GM12872 (cell line): ENCODE measurements at regions not wholly inside any gene's neighbourhood (a gene's known extent, or its start where the extent isn't known, plus 50 kb on each side); places are given as distances from the start of the nearest gene placed in this dataset.
A peak's percentile ranks its signal among the peaks of the same experiment; 100 is the strongest.

Experiments
- TF ChIP-seq, protein P1 (sequence below): IDR thresholded peaks from 3 replicates; pipeline ENCODE4 v1.5.1; 2011; ENCODE audit warnings: low read depth, mild to moderate bottlenecking, low read length, moderate library complexity; ENCODE audit not compliant: insufficient read depth

DNA sequence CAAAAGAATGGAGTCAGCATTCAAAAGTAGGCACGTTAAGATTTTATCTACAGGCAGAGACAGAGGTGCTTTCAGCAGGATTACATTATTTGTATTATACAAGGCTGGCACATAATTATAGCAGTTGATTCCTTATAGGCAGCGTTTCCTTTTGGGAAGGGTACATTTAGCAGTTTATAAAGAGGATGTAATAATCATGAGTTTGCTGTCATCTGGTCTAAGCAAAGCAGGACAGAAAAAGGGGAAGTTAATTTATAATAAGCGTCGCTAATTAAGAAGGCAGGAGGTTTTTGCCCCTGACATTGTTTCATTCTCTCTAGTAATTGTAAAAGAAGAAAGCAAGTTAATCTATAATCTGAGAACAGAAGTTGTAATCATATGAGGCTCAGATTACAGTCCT is 259.9 kb upstream of the MDGA2 start:
- TF ChIP-seq, protein P1, sequence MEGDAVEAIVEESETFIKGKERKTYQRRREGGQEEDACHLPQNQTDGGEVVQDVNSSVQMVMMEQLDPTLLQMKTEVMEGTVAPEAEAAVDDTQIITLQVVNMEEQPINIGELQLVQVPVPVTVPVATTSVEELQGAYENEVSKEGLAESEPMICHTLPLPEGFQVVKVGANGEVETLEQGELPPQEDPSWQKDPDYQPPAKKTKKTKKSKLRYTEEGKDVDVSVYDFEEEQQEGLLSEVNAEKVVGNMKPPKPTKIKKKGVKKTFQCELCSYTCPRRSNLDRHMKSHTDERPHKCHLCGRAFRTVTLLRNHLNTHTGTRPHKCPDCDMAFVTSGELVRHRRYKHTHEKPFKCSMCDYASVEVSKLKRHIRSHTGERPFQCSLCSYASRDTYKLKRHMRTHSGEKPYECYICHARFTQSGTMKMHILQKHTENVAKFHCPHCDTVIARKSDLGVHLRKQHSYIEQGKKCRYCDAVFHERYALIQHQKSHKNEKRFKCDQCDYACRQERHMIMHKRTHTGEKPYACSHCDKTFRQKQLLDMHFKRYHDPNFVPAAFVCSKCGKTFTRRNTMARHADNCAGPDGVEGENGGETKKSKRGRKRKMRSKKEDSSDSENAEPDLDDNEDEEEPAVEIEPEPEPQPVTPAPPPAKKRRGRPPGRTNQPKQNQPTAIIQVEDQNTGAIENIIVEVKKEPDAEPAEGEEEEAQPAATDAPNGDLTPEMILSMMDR: no peak

DNA sequence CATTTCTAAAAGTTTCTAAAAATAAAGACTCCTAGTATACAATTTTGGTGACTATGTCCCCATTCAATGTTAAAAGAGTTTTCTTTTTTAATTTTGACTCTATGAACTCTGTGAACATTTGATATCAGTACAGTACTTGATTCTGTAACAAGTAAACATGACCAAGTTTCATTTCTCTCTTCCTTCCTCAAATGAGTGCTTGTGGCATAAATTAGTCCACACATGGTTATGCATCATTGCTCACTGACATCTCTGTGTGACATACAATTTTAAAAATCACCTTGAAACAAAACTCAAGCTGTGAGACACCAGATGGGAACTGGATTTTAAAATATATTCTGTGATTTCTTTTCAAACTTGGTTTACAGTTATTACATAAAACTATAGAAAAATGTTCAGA is 253.9 kb upstream of the MDGA2 start:
- TF ChIP-seq, protein P1: no peak

DNA sequence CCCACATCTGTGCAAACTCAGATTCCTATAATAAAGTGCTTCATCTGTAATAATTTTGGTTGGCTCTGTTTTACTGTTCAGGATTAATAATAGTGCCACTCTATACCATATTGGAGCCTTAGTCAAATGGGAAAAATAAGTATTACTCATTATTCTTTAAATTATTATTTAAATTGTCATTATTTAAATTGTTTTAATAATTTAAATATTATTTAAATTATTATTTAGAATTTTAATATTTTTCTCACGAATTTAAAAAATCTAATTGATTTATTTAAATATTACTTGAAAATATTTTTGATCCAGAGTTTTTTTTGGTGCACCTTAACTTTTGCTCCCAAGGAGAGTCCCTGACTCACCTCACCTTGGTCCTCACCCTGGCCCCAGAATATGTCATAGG is 245.7 kb upstream of the MDGA2 start:
- TF ChIP-seq, protein P1: no peak

DNA sequence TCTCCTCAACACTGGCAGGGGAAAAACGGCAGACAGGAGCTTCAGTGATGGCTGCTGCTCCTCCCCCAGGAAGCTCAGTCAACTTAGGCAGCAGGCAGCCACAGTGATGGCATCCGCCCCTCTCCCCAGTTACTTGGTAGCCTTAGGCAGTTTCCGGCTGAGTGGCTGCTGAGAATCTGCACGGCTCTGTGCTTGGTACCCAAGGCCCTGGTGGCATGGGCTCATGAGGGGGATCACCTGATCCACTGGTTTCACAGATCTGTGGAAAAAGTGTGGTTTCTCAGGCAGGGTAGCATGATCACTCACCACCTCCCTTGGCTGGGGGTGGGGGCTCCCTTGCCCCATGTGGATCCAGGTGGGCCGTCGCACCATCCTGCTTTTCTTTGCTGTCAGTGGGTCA is 244.6 kb upstream of the MDGA2 start:
- TF ChIP-seq, protein P1: no peak

DNA sequence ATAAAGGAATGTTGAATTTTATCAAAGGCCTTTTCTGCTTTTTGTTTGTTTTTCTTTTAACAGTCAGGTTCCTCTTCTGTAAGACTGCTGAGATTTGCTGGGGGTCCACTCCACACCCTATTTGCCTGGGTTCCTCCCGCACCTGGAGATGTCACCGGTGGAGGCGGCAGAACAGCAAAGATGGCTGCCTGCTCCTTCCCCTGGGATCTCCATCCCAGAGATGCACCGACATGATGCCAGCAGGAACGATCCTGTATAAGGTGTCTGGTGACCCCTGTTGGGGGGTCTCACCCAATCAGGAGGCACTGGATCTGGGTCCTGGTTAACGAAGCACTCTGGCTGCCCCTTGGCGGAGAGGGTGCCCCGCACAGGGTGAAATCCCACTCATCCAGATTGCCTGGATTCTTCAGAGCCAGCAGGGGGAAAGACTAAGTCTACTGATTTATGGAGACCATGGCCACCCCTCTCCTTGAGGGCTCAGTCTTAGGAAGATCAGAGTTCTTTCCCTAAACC is 244.0 kb upstream of the MDGA2 start:
- TF ChIP-seq, protein P1: no peak

DNA sequence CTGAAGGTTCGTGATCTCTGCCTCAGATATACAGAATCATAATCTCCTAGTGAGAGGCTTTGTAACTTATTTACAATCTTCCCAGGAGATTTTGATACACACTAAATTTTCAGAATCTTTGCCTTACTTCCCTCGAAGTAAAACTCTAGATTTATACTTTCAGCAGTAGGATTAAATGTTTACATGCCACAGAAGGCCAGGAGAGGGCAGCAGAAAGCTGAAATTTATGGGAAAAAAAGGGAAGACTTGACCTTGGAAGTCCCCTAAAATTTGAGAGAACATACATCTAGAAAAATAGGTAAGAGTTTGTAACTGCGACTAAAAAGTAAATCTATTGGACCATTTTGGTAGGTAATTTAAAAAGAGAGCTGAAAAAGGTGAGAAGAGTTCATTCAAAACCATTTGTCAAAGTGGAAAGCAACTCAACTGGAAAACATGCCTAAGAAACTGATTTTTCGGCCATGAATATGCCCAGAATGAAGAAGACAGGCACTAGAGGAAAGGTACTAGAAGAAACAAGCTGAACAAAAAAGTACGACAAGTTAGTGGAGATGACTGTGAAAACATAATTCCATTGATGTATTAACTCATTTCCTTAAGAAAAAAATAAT is 242.0 kb upstream of the MDGA2 start:
- TF ChIP-seq, protein P1: 0 out of 3 replicates have a peak, but pooled peaks have one; percentile 24

DNA sequence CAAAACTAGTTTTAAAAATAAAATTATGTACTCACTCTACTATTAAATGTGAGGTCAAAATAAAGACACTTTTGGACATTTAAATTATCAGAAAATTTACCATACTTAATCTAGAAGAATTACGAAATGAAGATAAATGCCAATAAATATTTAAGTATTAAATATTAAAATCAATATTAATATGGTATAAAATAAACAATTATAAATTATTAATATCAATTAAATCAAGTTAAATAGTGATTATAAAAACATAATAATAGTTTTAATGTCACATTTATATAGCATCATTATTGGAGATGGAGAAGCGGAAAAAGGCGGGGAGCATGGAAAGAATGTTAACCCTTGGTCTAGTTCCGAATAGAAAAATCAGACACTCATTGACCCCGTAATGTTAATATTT is 224.3 kb upstream of the MDGA2 start:
- TF ChIP-seq, protein P1: no peak

DNA sequence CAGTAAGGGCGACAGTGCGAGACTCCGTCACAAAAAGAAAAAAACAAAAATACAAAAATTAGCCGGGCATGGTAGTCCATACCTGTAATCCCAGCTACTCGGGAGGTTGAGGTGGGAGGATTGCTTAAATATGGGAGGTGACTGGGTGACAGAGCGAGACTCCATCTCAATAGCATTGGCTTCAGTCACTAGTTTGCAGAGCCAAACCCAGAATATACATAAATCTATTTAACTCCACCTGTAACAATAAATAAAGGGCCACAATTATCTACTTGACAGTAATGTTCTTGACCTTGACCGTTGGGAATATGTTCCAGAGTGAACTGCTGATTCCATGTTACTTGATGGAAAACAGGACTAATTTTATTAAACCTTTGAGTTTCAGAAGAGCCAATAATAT is 198.9 kb upstream of the MDGA2 start:
- TF ChIP-seq, protein P1: no peak
